Activated CD4-positive, alpha-beta T cell treated with anti-CD3 and anti-CD28 coated beads, Interleukin-2, amount 10 ng/mL, durations not matched to agents 24 days and 14 days (primary cell): ENCODE measurements at regions not wholly inside any gene's neighbourhood (a gene's known extent, or its start where the extent isn't known, plus 50 kb on each side); places are given as distances from the start of the nearest gene placed in this dataset.

Experiments
- DNase-seq: peaks from one replicate; pipeline ENCODE4 v3.0.0; 2022
- H3K27ac Mint-ChIP-seq: one replicate; pipeline ENCODE4 v1.8.0; 2022; ENCODE audit warnings: mild to moderate bottlenecking, mixed read lengths
- H3K27me3 Mint-ChIP-seq: one replicate; pipeline ENCODE4 v1.8.0; 2022; ENCODE audit warnings: mixed read lengths
- H3K36me3 Mint-ChIP-seq: one replicate; pipeline ENCODE4 v1.8.0; 2022; ENCODE audit warnings: low read depth, mild to moderate bottlenecking, mixed read lengths
- H3K4me1 Mint-ChIP-seq: one replicate; pipeline ENCODE4 v1.8.0; 2021; ENCODE audit warnings: mixed read lengths
- H3K4me3 Mint-ChIP-seq: one replicate; pipeline ENCODE4 v1.8.0; 2022; ENCODE audit warnings: mild to moderate bottlenecking, moderate library complexity, mixed read lengths
- H3K9me3 Mint-ChIP-seq: one replicate; pipeline ENCODE4 v1.8.0; 2021; ENCODE audit warnings: mixed read lengths
- intact Hi-C: fragments of 100-400 bp; cut with micrococcal nuclease; formaldehyde crosslinking; loops from one replicate; pipeline ENCODE4 v1.15.1; 2023

DNA sequence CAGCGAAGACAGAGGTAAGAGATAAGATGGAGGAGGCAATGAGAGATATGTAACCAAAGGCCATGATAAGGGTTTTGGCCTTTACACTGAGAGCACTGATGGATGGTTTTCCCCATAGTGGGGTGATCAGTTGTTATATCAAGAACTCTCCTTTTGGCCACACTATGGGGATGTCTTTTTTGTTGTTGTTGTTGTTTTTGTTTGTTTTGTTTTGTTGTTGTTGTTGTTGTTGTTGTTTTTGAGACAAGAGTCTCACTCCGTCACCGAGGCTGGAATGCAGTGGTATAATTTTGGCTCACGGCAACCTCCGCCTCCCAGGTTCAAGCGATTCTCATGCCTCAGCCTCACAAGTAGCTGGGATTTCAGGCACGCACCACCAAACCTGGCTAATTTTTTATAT, 244.8 kb upstream of the DYNLRB2 start:
- no peaks in the 10 kb centered on the region for H3K4me1 Mint-ChIP-seq
- H3K4me3 Mint-ChIP-seq = no peak overlapping the region
- H3K27ac Mint-ChIP-seq = no peak overlapping the region
- H3K27me3 Mint-ChIP-seq = no peaks in the 10 kb centered on the region
- intact Hi-C loops = no loop called here
- DNase-seq = no peak
- H3K36me3 Mint-ChIP-seq = no peaks in the 10 kb centered on the region
- no peaks in the 10 kb centered on the region for H3K9me3 Mint-ChIP-seq

DNA sequence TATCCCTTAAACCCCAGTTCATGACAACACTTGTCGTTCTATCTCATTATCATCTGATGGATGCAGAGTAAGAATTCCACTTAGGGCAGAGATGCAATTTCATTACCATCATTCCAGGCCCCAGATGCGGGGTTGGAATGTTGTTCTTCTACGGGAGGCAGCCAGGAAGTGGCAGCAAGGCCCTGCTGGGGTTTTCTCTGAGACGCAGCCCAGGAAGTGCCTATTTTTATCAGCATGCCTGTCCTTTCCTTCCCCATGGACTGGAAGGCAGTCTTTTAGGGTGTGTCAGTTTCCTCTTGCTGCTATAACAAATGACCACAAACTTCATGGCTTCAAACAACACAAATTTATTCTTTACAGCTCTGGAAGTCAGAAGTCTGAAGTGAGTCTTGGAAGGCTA, 246.6 kb upstream of the DYNLRB2 start:
- no peaks in the 10 kb centered on the region for H3K36me3 Mint-ChIP-seq
- H3K27ac Mint-ChIP-seq = no peak overlapping the region
- intact Hi-C loops = no loop called here
- no peaks in the 10 kb centered on the region for H3K4me1 Mint-ChIP-seq
- no peaks in the 10 kb centered on the region for H3K9me3 Mint-ChIP-seq
- DNase-seq = no peak
- no peak overlapping the region for H3K4me3 Mint-ChIP-seq
- no peaks in the 10 kb centered on the region for H3K27me3 Mint-ChIP-seq

GRCh38 chr16:80288616-80289015, 252.2 kb upstream of the DYNLRB2 start:
- H3K9me3 Mint-ChIP-seq = no peaks in the 10 kb centered on the region
- DNase-seq = no peak
- intact Hi-C loops = no loop called here
- H3K4me3 Mint-ChIP-seq = no peak overlapping the region
- H3K36me3 Mint-ChIP-seq = no peaks in the 10 kb centered on the region
- H3K27ac Mint-ChIP-seq = no peak overlapping the region
- H3K4me1 Mint-ChIP-seq = no peaks in the 10 kb centered on the region
- peaks cover 6% of the 10 kb centered on the region for H3K27me3 Mint-ChIP-seq

DNA sequence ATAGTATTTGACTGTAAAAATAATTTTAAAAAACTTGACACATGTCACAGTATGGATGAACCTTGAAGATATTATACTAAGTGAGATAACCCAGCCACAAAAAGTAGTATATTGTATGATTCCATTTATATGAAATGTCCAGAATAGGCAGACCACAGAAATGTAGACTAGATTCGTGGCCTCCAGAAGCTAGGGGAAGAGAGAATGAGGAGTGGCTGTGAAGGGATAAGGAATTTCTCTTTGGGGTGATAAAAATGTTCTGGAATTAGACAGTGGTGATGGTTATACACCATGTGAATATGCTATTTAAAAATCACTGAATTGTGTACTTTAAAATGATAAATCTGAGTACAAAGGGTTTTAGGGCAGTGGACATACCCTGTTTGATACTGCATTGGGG, 253.1 kb upstream of the DYNLRB2 start:
- Mint-ChIP-seq H3K27ac (no peak overlapping the region), H3K4me1 (no peaks in the 10 kb centered on the region), H3K4me3 (no peak overlapping the region)

DNA sequence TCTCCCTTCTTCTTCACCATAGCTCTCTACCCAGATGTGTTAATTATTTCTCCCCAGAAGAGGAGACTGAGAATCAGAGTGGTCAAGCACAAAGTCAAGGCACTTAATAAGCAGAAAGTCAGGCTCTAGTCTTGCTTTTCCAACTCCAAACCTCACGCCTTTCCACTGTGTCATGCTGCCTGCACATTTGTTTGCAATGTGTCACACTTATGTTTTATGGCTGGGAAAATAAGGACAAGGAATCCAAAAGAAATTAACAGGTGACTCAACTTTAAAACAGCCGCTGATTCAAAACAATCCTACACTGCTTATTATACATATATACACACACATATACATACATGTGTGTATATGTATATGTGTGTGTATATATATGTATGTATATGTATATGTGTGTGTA, 255.7 kb upstream of the DYNLRB2 start:
- Mint-ChIP-seq H3K36me3 (no peaks in the 10 kb centered on the region), H3K27ac (no peak overlapping the region), H3K27me3 (peaks cover 8% of the 10 kb centered on the region), H3K9me3 (no peaks in the 10 kb centered on the region), H3K4me3 (no peak overlapping the region), H3K4me1 (no peaks in the 10 kb centered on the region)
- no peak for DNase-seq
- intact Hi-C loops = no loop called here

More for the DNA sequence above, 253.1 kb upstream of the DYNLRB2 start:
- DNase-seq = no peak
- H3K36me3 Mint-ChIP-seq = no peaks in the 10 kb centered on the region
- H3K9me3 Mint-ChIP-seq = no peaks in the 10 kb centered on the region
- intact Hi-C loops = no loop called here
- peaks cover 6% of the 10 kb centered on the region for H3K27me3 Mint-ChIP-seq

DNA sequence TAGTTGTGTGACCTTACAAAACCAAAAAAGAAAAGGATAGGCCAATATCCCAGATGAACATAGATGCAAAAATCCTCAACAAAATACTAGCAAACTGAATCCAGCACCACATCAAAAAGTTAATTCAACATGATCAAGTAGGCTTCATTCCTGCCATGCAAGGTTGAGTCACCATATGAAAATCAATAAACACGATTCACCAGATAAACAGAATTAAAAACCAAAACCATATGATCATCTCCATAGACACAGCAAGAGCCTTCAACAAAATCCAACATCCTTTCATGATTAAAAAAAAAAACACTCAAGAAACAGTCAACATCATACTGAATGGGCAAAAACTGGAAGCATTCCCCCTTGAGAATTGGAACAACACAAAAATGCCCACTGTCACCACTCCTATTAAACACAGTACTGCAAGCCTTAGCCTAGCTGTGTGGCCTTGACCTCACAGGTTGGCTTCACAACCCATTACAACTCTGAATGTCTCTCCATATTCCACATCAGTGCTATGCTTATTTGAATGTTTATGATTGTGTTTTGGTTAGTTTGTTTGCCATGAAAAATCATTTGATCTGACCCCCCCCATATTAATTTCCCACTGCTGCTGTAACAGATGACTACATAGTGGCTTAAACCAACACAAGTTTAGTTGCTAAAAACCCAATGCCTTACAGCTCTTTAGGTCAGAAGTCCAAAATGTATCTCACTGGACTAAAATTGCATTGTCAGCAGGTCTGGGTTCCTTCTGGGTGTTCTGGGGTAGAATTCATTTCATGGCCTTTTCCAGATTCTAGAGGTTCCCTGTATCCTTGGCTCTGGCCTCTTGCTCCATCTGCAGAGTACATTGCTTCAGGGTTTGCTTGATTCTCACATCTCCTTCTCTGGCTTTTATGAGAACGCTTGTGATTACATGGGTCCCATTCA, 257.1 kb upstream of the DYNLRB2 start:
- no peak overlapping the region for H3K4me3 Mint-ChIP-seq
- intact Hi-C loops = no loop called here
- no peaks in the 10 kb centered on the region for H3K9me3 Mint-ChIP-seq
- peaks cover 8% of the 10 kb centered on the region for H3K27me3 Mint-ChIP-seq
- DNase-seq = no peak
- no peaks in the 10 kb centered on the region for H3K36me3 Mint-ChIP-seq
- H3K4me1 Mint-ChIP-seq = no peaks in the 10 kb centered on the region
- H3K27ac Mint-ChIP-seq = no peak overlapping the region

DNA sequence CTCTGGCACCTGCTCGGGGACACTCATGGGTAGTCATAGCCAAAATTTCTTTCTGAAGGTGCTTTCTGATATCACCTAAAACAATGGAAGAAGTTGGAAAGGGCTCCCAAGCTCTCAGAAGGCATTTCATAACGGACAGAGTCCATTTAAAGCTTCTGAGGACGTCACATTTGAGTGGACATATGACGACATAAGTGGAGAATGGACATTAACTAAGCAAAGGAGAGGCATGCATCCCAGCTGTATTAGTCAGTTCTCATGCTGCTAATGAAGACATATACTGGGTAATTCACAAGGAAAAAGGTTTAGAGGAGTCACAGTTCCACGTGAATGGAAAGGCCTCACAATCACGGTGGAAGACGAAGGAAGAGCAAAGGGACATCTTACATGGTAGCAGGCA, 260.2 kb upstream of the DYNLRB2 start:
- Mint-ChIP-seq H3K36me3 (no peaks in the 10 kb centered on the region), H3K9me3 (no peaks in the 10 kb centered on the region), H3K4me1 (no peaks in the 10 kb centered on the region), H3K27me3 (peaks cover 6% of the 10 kb centered on the region), H3K27ac (no peak overlapping the region), H3K4me3 (no peak overlapping the region)
- DNase-seq = no peak
- intact Hi-C loops = no loop called here

GRCh38 chr16:80279656-80280055, 261.1 kb upstream of the DYNLRB2 start:
- H3K4me3 Mint-ChIP-seq = no peak overlapping the region
- H3K9me3 Mint-ChIP-seq = no peaks in the 10 kb centered on the region
- H3K27ac Mint-ChIP-seq = no peak overlapping the region
- peaks cover 6% of the 10 kb centered on the region for H3K27me3 Mint-ChIP-seq
- no peaks in the 10 kb centered on the region for H3K4me1 Mint-ChIP-seq
- no peak for DNase-seq
- intact Hi-C loops = no loop called here
- H3K36me3 Mint-ChIP-seq = no peaks in the 10 kb centered on the region

GRCh38 chr16:80277182-80277581, 263.6 kb upstream of the DYNLRB2 start:
- no peak for DNase-seq
- Mint-ChIP-seq H3K4me1 (no peaks in the 10 kb centered on the region), H3K9me3 (no peaks in the 10 kb centered on the region), H3K36me3 (no peaks in the 10 kb centered on the region), H3K4me3 (no peak overlapping the region), H3K27ac (no peak overlapping the region), H3K27me3 (peaks cover under 1% of the 10 kb centered on the region)
- intact Hi-C loops = no loop called here

GRCh38 chr16:80274576-80275191, 266.1 kb upstream of the DYNLRB2 start:
- intact Hi-C loops = no loop called here
- Mint-ChIP-seq H3K4me1 (no peaks in the 10 kb centered on the region), H3K27me3 (no peaks in the 10 kb centered on the region), H3K4me3 (no peak overlapping the region), H3K36me3 (no peaks in the 10 kb centered on the region), H3K27ac (no peak overlapping the region), H3K9me3 (no peaks in the 10 kb centered on the region)
- no peak for DNase-seq

- intact Hi-C loops = no loop called here
- H3K36me3 Mint-ChIP-seq = no peaks in the 10 kb centered on the region
- H3K9me3 Mint-ChIP-seq = no peaks in the 10 kb centered on the region
- no peak for DNase-seq
- H3K27me3 Mint-ChIP-seq = no peaks in the 10 kb centered on the region
- no peak overlapping the region for H3K4me3 Mint-ChIP-seq
- peak overlapping the region; percentile 17 for H3K27ac Mint-ChIP-seq
- H3K4me1 Mint-ChIP-seq = no peaks in the 10 kb centered on the region
These were observed 266.9 kb upstream of the DYNLRB2 start for GRCh38 chr16:80273635-80274538.

- Mint-ChIP-seq H3K4me3 (no peak overlapping the region), H3K27me3 (peaks cover 3% of the 10 kb centered on the region), H3K9me3 (no peaks in the 10 kb centered on the region), H3K4me1 (peaks cover 3% of the 10 kb centered on the region), H3K36me3 (no peaks in the 10 kb centered on the region), H3K27ac (no peak overlapping the region)
- no peak for DNase-seq
- intact Hi-C loops = no loop called here
These were observed 275.0 kb upstream of the DYNLRB2 start for GRCh38 chr16:80265624-80266306.

- H3K27ac Mint-ChIP-seq = no peak overlapping the region
- DNase-seq = no peak
- no peaks in the 10 kb centered on the region for H3K36me3 Mint-ChIP-seq
- H3K27me3 Mint-ChIP-seq = peaks cover 4% of the 10 kb centered on the region
- no peak overlapping the region for H3K4me3 Mint-ChIP-seq
- intact Hi-C loops = no loop called here
- no peaks in the 10 kb centered on the region for H3K9me3 Mint-ChIP-seq
- peaks cover 3% of the 10 kb centered on the region for H3K4me1 Mint-ChIP-seq
These were observed 276.7 kb upstream of the DYNLRB2 start for GRCh38 chr16:80263848-80264694.
